HG02759 (cell line): ENCODE measurements at regions not wholly inside any gene's neighbourhood (a gene's known extent, or its start where the extent isn't known, plus 50 kb on each side); places are given as distances from the start of the nearest gene placed in this dataset.
"Not testable (repeated sequence)": the region's sequence is repeated elsewhere in the genome, so short reads cannot be mapped to it uniquely, and the experiment has no call there.

ENCODE experiments used
- ATAC-seq: cut with Tn5 transposase; IDR thresholded peaks from one replicate; pipeline ENCODE4 v1.9.1; 2021; ENCODE audit warnings: mild to moderate bottlenecking, moderate library complexity; ENCODE audit not compliant: unreplicated experiment

DNA sequence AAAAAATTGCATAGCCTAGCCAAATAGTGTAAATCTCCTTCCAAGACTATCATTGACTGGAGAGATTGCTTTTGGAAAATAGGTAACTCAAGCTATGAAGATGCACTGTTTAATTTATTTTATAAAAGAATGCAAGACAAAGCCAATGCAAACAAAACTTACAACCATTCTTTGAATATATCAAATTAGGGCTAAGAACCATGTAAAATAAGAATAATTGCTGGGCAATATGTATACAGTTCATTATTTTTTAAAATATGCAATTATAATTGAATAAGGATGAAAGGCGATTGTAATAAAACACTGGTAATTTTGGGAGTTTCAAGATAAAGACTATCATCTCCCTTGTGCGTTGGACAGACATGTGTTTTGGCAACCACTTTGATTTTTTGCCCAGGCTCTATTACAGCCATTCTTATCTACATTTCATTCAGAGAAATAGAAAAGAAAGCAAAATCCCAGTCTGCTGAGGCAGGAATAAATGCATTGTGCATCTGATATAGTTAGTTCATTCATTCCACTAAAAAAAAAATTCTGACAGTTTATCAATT, 242.3 kb upstream of the ROBO1 start:
- ATAC-seq = no peak

DNA sequence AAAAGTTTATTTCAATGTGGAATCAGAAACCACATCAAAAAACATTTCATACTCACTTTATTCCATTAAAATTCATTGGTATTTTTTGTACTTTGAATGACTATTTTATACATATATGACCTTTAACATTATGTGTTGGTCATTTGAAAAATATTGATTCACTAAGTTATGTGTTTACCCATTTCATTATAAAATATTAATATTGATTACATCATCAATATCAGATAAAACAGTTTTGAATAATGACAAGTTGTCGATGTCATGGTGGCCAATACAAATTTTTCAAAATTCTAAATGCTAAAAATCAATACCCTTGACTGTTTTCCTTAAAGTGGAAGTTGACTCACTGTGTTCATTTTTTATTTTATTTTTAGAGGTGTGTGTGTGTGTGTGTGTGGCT, 239.7 kb upstream of the ROBO1 start:
- no peak for ATAC-seq

- no peak for ATAC-seq
Measured at GRCh38 chr3:80006315-80006714, 238.5 kb upstream of the ROBO1 start.

DNA sequence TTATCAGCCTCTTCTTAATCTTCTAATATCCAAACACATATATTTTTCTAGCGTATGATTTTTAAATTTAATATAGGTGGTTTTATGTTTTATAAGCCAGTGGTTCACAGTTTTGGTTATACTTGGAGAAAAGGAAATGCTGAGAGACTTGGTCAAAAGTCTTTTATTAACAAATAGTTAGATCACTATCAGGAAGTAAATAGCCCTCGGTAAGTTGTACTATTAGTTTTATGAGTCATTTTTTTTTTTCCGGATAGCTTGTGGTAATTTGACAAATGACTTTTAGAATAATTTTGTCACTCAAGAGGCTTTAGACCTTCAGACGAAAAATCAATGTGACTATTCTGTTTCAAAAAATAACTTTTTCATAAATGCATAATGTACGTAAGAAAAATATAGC, 232.2 kb upstream of the ROBO1 start:
- no peak for ATAC-seq

DNA sequence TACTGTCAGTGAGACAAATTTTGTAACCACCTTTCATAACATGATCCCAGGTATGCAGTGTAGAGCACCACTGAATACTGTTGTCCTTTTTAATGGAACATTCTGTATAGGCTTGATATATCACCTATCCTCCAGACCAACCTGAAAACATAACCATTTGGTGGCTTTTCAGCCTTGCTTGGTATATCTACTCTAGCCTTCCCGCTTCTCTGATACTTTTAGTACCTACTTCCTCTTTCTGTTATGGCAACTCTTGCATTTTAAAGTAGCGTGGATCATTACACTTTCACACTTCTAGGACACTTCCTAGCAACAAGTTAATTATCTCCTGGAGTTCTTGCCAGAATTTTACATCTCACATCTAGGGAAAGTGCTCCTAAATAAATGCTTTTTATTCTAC, 226.6 kb upstream of the ROBO1 start:
- ATAC-seq = no peak

DNA sequence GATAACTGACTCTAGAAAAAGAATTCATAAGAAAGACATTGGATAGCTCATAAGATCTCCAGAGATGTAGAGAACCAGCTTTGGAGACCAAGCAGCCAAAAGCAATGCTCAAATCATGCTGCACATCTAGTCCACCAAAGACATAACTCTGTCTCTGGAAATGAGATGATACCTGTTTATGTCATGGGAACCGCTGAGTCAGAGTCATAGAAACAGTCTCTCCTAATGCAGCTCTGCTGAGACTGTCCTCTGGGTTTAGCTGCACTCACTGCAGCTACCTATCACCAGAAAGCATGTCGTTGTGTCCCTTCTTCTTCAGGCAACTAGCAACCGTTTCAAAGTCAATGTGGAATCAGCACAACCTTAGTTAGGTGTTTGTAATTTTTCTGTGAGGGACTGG, 218.5 kb upstream of the ROBO1 start:
- ATAC-seq = no peak

DNA sequence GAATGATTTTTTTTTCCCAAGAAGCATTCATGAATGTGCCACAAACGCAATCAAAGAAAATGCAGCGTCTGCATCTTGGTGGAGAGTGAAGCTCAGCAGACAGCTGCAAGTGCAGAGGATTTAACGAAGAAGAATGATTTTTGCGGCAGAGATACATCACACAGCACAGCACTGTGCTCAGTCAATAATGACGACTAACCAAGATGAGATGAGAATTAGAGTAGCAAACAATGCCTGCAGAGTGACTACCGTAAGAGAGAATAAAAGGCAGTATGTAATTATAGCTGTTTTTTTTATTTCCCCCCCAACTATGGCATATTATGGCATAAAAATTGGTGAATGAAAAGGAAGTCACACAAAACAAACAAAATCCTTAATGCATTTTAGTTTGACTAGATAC, 218.0 kb upstream of the ROBO1 start:
- ATAC-seq = no peak

DNA sequence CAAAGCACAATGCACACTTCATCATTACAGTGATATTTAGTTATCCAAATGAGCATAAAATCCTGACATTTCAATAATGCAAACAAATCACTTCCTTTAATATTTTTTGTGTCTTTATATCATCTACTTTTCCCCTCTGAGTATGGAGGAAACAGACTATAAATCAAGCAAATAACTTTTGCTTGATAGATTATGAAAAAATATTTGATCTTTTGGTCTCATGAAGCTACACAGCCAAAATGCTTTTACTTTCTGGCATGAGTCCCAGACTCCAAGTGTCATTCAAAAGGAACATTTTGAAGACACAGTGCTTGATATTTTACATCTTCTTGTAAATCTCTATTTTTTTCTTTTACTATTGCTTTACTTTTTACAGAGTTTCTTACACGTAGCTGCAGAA, 215.3 kb upstream of the ROBO1 start:
- no peak for ATAC-seq

- no peak for ATAC-seq
Measured at GRCh38 chr3:79979990-79980389, 212.2 kb upstream of the ROBO1 start.

GRCh38 chr3:79976466-79976865, 208.7 kb upstream of the ROBO1 start:
- no peak for ATAC-seq

DNA sequence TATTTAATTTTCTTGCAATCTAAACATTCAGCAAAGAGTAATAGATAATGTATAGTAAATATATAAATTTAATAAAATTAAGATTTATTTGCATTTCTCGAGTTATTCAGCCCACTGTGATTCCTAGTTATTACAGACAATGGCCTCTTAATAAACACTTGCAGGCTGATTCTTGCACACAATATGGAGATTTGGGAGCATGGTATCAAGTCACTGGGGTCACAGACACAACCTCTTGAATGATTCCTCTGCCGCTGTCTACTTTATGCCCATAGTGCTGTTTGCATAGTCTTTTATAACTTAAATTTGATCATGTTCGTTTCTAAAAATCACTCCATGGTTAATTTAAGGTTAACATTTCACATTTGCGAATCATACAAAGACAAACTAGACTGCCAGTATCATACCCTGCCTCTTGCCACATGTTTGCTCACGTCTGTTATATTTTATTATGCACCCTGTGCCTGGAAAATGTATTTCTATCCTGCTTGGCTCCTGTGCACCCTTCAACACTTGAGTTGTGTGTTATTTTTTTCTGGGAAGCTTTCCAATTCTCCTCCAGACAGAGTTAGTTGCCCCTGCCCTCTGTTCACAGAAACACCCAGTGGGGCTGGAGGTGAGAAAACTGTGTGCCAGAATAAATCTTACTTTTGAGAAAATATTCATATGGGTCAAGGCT, 206.3 kb upstream of the ROBO1 start:
- no peak for ATAC-seq

DNA sequence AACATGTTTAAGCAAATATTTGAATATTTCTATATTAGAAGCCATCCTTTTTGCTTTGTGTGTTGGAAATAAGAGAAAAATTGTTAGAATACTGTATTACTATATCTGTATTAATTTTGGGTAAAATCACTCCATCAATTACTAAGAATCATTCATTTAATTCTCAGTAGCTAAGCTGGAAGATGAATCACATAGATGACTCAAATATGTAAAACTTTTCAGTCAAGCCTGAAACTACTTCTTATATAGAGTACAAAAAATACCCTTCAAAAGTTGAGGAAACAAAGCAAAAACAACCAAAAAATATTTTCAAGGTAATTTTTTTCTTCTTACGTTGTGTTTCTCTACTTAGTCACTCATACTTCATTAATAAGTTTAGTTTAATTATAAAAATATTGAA, 205.7 kb upstream of the ROBO1 start:
- ATAC-seq = no peak

DNA sequence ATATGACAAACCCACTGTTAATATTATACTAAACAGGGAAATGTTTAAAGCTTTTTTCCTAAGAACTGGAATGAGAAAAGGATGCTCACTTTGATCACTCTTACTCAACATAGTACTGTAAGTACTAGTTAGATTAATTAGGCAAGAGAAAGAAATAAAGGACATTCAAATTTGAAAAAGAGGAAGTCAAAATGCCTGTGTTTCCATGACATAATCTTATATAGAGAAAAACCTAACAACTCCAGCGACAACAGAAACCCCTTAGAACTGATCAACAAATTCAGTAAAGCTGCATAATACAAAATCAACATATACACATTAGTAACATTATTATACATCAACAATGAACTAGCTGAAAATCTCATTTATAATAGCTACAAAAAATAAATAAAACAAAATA, 200.6 kb upstream of the ROBO1 start:
- ATAC-seq = no peak

- ATAC-seq = no peak
Measured at GRCh38 chr3:79960594-79960993, 192.8 kb upstream of the ROBO1 start.

DNA sequence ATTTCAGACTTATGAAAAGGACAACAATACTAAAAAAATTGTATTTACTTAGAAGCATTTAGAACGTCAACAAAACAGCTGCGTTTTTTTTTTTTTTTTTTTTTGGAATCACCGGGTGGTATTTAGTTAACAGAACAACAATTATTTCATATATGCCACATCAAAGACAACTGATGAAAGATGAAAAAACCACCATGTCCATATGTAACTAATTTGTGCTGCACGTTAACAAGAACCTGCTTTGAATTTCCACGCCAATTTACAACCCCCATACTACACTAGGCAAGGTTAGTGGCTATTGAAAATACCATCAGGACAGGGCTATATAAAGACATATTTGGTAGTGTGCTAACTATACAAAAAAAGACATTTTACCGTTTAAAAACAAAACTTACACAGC, 189.3 kb upstream of the ROBO1 start:
- ATAC-seq = no peak

DNA sequence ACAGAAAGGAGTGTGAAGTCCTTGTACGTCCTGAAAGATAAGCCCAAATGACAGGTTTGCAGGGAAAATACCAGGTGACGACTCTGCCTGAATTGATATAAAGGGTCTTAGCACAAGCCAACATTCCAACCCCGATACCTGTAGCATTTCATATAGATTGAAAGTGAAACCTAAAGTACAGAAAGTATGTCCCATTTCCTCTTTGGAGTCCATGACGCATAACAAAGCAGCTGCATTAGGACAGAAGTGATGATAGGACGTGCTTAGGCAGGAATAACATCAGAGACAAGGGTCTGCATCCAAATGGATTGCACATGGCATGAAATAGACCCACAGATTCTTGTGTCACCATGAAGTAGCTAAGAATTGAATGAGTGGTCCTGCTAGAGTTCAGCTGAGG, 187.0 kb upstream of the ROBO1 start:
- ATAC-seq = no peak

- no peak for ATAC-seq
Measured at GRCh38 chr3:79953591-79954101, 185.8 kb upstream of the ROBO1 start.

GRCh38 chr3:79951426-79951825, 183.6 kb upstream of the ROBO1 start:
- ATAC-seq = not testable (repeated sequence)

DNA sequence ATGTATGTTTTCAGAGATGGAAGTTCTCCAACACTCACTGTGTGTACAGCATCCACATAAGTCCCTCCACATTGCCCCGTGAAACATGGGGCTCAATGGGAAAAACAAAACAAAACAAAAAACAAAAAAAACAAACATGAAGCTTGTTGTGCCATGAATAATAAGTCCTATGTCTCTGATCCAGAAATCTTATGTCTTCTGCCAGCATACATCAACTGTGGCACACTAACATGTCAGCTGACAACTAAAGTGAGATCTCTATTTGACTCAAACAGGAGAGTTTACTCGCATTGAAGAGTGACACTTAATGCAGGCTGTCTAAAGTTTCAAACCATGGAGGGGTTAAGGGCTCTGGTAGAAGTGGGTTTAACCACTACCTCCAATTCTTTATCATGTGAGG, 180.2 kb upstream of the ROBO1 start:
- ATAC-seq = no peak

DNA sequence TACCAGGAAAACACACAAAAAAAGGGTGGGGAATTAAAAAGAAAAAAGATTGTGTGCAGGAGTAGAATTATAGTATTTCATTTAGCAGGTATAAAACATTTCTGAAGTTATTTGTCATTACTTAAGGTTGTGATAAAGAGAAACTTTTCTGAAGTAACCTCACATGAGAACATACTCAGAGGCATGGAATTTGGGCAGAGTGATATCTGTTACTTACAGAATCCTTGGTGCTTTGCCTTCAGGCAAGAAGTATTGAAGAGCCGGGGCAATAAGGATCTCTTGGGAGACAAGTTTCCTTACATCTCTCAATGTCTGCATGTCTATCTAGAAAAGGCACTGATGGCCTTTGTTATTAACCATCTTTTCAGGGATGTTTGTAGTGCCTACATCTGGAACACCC, 179.7 kb upstream of the ROBO1 start:
- ATAC-seq = no peak

GRCh38 chr3:79937567-79937966, 169.8 kb upstream of the ROBO1 start:
- ATAC-seq = no peak

DNA sequence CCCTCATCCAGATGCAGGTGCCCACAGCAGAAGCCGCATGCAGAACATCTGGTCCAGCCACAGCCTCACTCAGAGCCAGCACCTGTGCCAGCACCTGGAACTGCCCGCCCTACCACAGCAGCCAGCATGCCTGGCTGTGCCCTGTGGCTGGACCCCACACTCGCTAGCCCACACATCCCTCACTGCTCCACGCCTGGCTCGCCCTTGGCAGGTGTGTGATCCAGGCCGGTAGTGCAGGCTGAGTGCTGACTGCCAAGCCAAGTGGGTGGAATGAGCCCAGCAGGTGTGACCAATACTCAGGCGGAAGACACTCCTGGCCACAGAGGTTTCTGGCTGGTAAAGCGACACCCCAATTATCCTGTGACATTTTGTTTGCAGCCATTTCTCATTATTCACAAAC, 162.4 kb upstream of the ROBO1 start:
- ATAC-seq = no peak
